Type B pancreatic cell (in vitro differentiated cells): ENCODE measurements at regions not wholly inside any gene's neighbourhood (a gene's known extent, or its start where the extent isn't known, plus 50 kb on each side); places are given as distances from the start of the nearest gene placed in this dataset.

Source experiments
- DNase-seq: peaks from one replicate; pipeline ENCODE4 v3.0.0; 2021; ENCODE audit warnings: mixed read lengths; ENCODE audit not compliant: unreplicated experiment; ENCODE audit errors: extremely low spot score
- H3K27ac Mint-ChIP-seq: 2 replicates; pipeline ENCODE4 v1.8.0; 2021; ENCODE audit warnings: mild to moderate bottlenecking, mixed read lengths
- H3K27me3 Mint-ChIP-seq: 2 replicates; pipeline ENCODE4 v1.8.0; 2021; ENCODE audit warnings: mixed read lengths
- H3K36me3 Mint-ChIP-seq: 2 replicates; pipeline ENCODE4 v1.8.0; 2021; ENCODE audit warnings: mixed read lengths
- H3K4me1 Mint-ChIP-seq: one replicate; pipeline ENCODE4 v1.8.0; 2021; ENCODE audit warnings: mixed read lengths; ENCODE audit not compliant: unreplicated experiment
- H3K4me3 Mint-ChIP-seq: 2 replicates; pipeline ENCODE4 v1.8.0; 2021; ENCODE audit warnings: mild to moderate bottlenecking, mixed read lengths
- H3K9me3 Mint-ChIP-seq: 2 replicates; pipeline ENCODE4 v1.8.0; 2021; ENCODE audit warnings: mixed read lengths
- CTCF ChIP-seq: fragments of 200-600 bp; sonication (generic); conservative IDR thresholded peaks from 2 replicates; pipeline ENCODE4 v1.5.0; 2021; ENCODE audit warnings: antibody characterized with exemption, mild to moderate bottlenecking

GRCh38 chr11:121683791-121684190 lies 231.0 kb upstream of the SORL1-AS1 start:
- DNase-seq, result no peak
- H3K9me3 Mint-ChIP-seq, result peaks cover 4% of the 10 kb centered on the region
- no peak for TF ChIP-seq CTCF
- no peaks in the 10 kb centered on the region for H3K27me3 Mint-ChIP-seq
- H3K4me3 Mint-ChIP-seq, result no peak overlapping the region
- H3K27ac Mint-ChIP-seq, result no peak overlapping the region
- no peaks in the 10 kb centered on the region for H3K36me3 Mint-ChIP-seq
- peaks cover 29% of the 10 kb centered on the region for H3K4me1 Mint-ChIP-seq
